ENCODE measurements at regions not wholly inside any gene's neighbourhood (a gene's known extent, or its start where the extent isn't known, plus 50 kb on each side); places are given as distances from the start of the nearest gene placed in this dataset.
"Not testable (repeated sequence)": the region's sequence is repeated elsewhere in the genome, so short reads cannot be mapped to it uniquely, and the experiment has no call there.

DNA sequence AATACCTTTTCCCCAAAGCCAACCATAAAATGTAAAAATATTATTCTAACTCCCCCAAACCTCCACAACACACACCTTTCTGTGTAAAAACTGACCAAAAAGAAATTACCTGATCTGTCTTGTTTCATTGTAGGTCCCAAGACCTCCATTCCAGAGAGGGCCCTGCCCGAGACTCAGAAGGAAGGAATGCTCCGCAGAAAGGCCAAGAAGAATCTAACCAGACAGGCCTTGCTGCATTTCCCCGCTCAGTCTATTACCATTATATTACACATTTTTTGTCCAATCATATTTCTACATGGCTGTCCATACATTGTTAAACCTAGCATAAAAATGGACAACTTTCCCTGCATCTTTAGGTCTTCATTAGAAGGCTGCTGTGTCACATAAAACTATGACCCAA, 237.5 kb upstream of the UBASH3B start:
- no peak overlapping the region for H3K4me3 ChIP-seq (ENCODE audit: low read depth, low read length)
- TF ChIP-seq, protein P1, sequence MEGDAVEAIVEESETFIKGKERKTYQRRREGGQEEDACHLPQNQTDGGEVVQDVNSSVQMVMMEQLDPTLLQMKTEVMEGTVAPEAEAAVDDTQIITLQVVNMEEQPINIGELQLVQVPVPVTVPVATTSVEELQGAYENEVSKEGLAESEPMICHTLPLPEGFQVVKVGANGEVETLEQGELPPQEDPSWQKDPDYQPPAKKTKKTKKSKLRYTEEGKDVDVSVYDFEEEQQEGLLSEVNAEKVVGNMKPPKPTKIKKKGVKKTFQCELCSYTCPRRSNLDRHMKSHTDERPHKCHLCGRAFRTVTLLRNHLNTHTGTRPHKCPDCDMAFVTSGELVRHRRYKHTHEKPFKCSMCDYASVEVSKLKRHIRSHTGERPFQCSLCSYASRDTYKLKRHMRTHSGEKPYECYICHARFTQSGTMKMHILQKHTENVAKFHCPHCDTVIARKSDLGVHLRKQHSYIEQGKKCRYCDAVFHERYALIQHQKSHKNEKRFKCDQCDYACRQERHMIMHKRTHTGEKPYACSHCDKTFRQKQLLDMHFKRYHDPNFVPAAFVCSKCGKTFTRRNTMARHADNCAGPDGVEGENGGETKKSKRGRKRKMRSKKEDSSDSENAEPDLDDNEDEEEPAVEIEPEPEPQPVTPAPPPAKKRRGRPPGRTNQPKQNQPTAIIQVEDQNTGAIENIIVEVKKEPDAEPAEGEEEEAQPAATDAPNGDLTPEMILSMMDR (IDR thresholded peaks at IDR 0.05; ENCODE audit: borderline replicate concordance, insufficient read depth, low read depth, low read length), result no peak

DNA sequence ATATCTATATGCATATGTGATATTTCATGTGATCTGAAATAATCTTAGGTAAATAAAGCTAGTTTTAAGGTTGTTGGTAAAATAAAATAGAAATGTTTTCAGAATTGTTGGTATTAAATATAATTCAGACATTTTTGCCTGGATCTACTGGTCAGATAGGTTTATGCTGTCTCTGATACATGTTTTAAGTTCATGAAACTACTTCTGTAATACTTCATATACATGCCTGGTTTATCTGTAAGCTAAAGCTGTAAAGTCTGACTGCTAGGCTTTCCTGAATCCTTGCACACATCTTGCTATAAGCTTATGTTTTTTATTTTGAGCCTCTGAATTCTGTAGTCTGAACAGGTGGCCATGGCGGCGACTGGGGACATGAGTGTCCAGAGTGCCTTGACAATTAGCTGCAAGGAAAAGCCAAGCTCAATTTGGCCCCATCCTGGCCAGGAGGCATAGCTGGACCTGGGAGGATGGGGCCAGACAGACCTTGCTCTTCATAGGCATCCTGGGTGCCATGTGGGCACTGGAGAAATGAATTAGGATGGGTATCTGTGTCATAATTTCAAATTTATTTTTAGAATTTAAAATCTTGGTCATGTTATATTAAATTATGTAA, 241.0 kb upstream of the UBASH3B start:
- TF ChIP-seq, protein P1 (IDR thresholded peaks at IDR 0.05; ENCODE audit: borderline replicate concordance, insufficient read depth, low read depth, low read length), result no peak
- H3K4me3 ChIP-seq (ENCODE audit: low read depth, low read length), result no peak overlapping the region

DNA sequence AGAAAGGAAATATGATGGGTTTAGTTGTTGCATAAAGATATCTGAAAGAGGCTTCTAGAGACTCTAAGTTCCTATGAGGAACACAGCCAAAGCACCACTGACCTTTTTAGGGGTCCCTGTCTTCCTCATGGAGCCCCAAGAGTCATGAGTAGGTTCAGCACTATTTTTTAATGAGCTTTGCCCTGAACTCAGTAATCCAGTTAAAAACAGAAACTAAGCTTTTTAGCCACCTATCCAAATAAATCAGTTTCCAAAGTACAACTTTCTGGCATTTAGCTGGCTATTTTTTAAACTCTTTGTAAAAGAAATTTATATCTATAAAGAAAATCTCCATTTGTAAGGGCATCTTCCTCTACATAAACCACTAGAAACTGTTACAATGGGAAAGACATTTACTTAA, 241.8 kb upstream of the UBASH3B start:
- no peak overlapping the region for H3K4me3 ChIP-seq (ENCODE audit: low read depth, low read length)
- TF ChIP-seq, protein P1 (IDR thresholded peaks at IDR 0.05; ENCODE audit: borderline replicate concordance, insufficient read depth, low read depth, low read length), result no peak

DNA sequence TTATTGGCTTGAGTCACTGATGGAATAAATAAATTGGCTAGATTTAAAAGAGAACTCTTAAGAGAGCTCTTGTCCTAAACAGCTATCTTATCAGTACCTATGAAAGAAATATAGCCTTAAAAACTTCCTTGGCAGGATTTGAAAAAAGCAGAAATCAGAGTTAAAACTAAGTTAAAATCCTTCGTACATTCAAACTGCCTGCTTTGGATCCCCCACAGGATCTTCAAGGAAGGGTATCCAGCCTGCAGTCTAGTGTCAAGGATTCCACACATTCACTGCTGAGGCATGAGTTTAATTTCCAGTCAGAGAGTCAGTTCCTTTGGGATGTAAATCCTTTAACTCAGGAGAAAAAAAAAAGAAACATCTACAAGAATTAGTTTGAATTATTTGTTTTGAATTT, 242.9 kb upstream of the UBASH3B start:
- H3K4me3 ChIP-seq (ENCODE audit: low read depth, low read length), result no peak overlapping the region
- TF ChIP-seq, protein P1 (IDR thresholded peaks at IDR 0.05; ENCODE audit: borderline replicate concordance, insufficient read depth, low read depth, low read length), result no peak

DNA sequence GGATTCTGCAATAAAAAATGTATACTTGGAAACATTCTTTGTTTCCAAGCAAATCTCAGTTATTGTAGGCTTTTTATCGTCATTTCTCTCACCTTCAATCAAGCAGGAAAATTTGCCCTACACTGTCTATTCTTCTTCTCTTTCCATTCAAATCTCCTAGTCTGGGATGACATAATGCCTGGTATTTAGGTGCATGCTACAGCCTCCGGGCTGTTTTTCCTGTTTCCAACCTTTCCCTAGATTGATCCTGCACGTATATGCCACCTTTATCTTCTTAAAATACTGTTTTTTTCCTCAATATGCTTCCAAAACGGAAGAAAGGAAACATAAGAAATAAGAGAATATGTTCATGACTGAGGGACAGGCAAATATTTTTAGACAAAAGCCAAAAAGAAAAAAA, 249.1 kb upstream of the UBASH3B start:
- TF ChIP-seq, protein P1 (IDR thresholded peaks at IDR 0.05; ENCODE audit: borderline replicate concordance, insufficient read depth, low read depth, low read length), result no peak
- no peak overlapping the region for H3K4me3 ChIP-seq (ENCODE audit: low read depth, low read length)

DNA sequence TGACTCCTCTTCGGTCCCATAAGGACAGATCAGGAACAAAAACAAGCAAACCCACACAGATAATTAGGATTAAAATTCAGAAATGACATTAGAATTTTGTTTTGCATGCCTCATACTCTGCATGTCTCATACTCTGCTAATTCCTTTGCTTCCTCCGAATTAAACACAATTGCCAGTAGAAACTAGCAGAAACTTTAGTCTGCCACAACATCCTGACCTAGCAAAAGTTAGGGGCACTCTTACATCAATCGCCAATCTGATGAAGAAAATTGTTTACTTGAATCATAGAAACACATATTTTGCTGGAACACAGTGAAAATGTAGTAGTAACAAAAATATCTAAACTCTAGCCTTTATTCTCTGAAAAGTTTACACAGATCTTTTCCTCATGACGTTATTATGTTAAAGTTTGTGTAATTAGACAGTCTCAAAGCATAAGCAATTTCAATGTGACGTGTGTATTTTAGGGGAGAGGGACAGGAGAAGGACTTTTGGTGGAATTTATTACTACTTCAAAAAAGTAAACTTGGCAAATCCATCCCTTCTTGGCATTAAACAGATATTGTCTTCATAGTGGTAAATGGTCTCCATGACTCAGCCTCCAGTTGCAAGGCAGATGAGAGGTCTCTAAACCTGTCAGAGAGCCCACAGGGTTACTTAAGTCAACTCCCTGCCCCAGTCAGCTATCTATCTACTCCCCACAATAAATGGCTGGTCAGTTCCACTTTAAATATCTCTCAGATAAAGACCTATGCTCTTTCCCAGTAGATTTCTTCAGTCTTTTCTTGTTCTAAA, 249.8 kb upstream of the UBASH3B start:
- H3K4me3 ChIP-seq (ENCODE audit: low read depth, low read length), result no peak overlapping the region
- TF ChIP-seq, protein P1 (IDR thresholded peaks at IDR 0.05; ENCODE audit: borderline replicate concordance, insufficient read depth, low read depth, low read length), result no peak

DNA sequence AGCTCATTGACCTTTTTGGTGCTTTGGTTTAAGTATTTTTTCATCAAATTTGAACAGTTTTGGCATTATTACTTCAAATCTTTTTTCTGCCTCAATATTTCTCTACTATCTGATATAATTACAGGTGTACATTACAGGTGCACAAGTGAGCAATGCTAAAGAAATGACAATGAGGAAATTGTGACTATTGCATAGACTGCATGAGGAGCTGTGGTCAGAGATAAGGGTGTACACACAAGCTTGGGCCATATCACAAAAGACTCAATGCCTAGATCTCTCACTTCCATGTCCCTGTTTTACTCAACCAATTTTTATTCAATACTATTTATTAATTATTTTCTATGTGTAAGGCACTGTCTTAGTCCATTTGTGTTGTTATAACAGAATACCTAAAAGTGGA, 251.0 kb upstream of the UBASH3B start:
- H3K4me3 ChIP-seq (ENCODE audit: low read depth, low read length), result no peak overlapping the region
- TF ChIP-seq, protein P1 (IDR thresholded peaks at IDR 0.05; ENCODE audit: borderline replicate concordance, insufficient read depth, low read depth, low read length), result no peak

DNA sequence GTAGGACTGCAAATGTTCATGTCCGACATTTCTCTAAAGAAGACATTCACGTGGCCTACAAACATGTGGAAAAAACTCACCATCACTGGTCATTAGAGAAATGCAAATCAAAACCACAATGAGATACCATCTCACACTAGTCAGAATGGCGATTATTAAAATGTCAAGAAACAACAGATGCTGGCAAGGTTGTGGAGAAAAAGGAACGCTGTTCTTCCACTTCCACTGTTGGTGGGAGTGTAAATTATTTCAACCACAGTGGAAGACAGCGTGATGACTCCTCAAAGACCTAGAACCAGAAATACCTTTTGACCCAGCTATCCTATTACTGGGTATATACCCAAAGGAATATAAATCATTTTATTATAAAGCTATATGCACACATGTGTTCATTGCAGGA, 253.9 kb upstream of the UBASH3B start:
- not testable (repeated sequence) for H3K4me3 ChIP-seq (ENCODE audit: low read depth, low read length)
